GM19035 (cell line): ENCODE measurements at regions not wholly inside any gene's neighbourhood (a gene's known extent, or its start where the extent isn't known, plus 50 kb on each side); places are given as distances from the start of the nearest gene placed in this dataset.
A peak's percentile ranks its signal among the peaks of the same experiment; 100 is the strongest.
"Not testable (repeated sequence)": the region's sequence is repeated elsewhere in the genome, so short reads cannot be mapped to it uniquely, and the experiment has no call there.

Experiments
- ATAC-seq: cut with Tn5 transposase; IDR thresholded peaks from one replicate; pipeline ENCODE4 v1.9.1; 2021; ENCODE audit not compliant: unreplicated experiment

DNA sequence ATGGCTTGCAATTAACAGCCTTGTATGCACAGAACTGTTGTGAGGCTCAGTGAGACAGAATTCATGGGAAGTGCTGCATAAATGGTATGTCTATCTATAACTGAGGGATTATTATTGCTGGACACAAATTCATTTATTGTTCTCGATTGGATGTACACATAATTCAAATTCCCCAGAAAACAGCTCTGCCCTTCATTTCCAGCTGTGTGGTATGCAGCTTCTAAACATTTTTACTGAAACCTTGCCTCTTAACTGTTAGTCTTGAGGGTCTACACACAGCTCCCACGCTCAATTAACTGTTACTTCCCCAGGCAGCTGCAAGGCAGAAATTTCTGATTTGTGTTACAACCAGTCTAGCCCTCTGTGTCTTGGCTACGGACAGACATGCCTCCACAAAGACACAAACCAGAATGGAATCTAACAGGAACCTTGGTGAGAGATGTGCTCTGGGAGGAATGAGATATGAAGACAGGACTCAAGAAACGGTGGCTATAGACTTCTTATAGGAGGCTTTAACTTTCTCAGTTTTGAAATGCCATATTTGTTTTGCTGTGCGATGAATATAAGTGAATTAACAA lies 139.7 kb upstream of the TBL1XR1 start:
- no peak for ATAC-seq

DNA sequence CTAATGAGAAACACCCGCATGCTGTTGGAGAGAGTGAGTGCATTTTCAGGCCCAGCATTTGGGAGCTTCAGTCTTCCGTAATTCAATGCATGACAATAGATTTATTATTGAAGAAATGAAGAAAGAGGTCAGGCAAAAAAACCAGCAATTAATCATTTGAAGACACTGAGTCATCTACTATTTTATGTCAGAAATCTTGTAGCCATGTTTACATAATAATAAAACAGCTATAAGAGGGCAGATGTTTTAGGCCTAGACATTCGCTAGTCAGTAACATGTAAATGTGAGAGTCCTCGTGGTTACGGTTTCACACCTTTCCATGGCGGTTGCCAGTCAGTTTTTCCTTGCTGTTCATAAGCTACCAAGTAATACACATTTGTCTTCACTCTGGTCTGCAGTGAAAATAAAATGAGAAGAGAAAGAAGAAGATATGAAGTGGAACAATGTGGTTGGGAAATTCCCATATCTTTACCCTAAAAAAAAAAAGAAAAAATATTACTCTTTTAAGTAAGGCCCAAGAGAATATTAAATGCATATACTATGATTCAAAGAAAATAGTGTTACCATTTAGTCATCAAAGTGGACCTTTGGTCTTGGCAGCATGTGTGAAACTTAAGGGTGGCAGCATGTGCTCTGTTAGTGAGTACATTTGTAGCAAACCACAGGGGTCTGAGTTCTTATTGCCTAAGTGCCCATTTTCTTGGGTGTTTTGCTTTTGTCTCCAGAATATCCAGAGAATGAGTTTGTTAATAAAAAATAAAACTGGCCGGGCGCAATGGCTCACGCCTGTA lies 140.5 kb upstream of the TBL1XR1 start:
- ATAC-seq = peak; percentile 78

DNA sequence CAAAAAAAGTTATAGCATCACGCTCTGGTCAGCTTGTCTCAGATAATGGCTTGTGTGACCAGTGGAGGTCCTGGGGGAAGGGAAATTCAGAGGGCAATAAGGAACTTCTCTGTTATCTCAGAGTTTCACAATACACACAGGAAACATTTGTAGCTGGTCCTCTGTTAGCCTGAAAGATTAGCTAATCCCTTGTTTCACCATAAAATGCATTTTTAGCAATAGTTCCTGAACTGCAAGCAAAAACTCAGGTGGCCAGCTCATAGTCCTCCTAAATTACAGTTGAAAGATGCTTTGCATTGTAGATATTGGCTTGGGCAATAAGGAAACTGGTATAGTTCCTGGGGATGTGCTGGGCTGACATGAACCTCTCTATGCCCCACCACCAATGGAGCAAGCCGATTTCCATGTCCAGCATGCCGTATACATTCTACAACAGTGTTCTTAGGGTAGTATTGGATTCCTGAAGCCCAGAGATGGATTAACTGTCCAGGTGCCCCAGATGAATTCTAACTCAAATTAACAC lies 141.5 kb upstream of the TBL1XR1 start:
- ATAC-seq = peak; percentile 39

DNA sequence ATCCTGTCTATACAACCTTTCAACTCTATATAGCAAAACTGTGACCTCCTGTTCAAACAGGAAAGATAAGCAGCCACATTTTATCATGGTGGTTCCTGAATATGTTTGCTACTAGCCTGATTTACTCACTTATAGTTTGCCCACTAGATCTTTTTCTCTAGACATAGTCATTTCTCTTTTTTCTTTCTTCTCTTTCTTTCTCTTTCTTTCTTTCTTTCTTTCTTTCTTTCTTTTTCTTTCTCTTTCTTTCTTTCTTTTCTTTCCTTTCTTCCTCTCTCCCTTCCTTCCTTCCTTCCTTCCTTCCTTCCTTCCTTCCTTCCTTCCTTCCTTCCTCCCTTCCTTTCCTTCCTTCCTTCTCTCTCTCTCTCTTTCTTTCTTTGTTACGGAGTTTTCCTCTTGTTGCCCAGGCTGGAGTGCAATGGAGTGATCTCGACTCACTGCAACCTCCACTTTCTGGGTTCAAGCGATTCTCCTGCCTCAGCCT lies 142.0 kb upstream of the TBL1XR1 start:
- not testable (repeated sequence) for ATAC-seq

DNA sequence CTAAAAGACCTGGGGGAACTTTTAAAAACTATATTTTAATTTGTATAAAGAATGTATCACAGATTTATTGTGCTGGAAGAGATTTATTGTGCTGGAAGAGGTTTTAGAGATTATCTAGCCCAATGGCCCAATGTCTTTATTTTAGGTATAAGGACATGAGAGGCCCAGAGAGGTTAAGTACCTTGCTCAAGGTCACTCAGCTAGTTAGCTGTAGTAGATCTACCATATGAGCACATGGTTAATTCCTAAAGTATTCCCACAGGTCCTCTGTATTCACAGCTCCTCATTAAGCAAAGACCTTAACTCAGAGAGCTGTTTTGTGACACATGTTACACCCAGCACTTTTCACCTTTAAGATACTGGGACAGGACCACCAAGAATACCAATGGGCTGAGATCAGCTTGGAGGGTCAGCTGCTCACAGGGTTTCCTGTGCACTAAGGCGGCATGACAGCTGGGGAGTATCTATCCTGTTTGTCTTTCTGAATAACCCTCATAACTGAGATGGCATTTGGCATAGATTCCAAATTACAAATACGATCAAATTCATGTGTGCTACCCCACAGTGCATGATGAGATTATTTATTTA lies 143.1 kb upstream of the TBL1XR1 start:
- no peak for ATAC-seq

DNA sequence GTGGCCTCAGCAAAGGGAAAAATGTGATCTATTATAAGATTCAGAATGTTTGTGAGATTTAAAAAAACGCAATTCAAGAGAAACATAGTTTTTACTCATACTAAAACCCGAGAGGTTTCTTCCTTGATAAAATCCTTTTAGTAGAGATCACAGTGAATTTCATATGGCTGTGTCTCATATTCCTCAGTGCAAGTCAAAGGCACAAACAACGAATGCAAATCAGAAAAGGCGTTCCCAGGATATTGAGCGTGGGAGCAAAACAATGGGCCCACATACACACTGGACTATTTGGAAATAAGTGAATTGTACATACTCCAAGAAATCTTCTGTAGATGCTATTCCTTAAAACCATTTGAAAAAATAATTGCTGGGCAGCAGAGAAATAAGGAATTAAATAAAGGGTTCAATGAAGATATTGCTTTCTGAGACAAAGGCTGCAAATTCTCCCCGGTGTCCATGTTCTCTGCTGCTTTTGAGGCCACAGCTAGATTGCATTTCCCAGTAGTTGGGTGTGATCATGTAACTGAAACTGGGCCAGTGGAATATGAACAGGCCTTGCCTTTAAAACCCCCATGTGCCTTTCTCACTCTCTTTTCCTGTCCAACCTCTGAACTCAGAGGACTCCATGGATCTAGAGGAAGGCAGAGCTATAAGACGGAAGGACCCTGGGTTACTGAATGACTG lies 144.6 kb upstream of the TBL1XR1 start:
- no peak for ATAC-seq

DNA sequence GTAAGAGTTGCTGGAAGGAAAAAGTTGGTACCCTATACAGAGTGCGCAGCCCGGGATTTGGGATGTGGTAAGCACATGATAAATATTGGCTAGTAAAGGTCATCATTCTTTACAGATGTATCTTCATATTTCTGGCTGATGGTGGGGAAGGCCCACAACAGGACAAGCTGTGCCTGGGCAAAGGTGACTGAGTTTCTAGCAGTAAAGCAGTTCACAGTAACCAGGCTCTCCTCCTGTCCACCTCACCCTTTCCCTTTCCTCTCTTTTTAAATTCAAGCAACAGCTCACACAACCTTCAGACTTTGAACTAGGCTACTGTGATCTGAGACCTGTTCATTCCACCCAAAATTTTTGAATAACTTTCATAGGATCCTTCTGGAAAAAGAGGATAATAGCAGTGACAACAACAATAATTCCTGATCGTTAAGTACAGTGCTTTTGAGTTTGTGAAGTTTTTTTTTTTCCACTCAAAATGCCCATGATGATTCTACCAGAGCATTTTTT lies 145.9 kb upstream of the TBL1XR1 start:
- ATAC-seq = no peak

DNA sequence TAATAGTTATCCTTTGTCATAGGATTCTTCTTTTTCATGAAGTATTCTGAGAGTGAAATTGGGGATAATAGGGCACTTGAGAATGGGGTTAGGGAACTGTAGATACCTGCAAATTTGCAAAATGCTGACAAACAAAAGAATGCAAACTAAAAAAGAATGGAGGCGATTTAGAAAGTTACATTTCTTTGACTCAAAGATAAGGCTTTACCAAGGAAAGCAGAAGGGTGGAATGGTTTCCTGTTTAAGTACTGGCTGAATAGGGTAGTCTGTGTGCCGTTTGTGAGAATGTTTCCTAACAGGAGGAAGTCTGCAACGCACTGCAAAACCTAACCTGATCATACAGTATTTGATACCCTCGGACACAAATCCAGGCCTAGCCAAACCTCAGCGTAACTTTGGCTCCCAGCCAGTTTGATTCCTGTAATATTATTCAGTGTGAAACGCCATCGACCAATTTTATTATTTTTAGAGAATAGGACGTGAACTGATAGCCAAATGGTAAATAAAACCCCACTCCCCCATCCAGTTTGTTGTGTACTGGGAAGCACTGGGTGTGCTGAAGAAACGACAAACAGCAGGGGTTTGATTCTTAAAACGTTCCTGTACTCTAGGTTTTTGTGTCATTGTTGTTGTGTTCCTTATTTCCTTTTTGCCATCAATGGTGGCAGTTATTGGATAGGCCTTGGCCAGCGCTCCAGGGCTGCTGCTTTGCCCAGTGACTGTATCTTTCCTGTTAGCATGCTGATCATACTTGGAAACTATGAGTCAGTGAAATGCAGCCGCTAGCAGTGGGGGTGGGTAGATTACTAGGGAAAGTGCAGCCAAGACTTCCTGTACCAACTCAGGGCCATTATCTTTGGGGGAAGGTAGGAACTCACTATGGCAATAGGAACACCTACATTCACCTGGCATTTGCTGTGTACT lies 148.0 kb upstream of the TBL1XR1 start:
- ATAC-seq = peak; percentile 76

DNA sequence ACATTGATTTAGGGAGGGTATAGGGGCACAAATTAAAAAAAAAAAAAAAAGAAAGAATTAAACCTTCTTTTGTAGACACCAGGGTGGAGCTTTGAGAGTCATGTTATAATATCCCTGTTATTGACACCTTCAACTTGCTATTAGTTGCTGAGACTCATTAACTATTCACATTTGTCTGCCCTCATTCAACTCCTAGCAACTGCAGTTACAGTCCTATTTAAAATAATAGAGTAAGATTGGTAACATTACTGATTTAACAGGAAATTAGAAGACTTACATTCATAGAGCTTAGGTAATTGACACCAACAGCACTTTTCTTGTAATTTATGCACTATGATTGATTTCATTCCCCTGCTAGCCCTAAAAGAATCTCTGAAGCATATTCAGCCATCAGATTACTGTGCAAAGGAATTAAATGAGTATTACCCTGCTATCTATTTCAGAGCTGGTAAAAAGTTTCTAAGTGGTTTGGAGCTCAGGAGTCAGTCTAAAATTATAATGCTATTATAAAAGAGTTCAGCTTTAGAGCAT lies 148.8 kb upstream of the TBL1XR1 start:
- ATAC-seq = peak; percentile 10

DNA sequence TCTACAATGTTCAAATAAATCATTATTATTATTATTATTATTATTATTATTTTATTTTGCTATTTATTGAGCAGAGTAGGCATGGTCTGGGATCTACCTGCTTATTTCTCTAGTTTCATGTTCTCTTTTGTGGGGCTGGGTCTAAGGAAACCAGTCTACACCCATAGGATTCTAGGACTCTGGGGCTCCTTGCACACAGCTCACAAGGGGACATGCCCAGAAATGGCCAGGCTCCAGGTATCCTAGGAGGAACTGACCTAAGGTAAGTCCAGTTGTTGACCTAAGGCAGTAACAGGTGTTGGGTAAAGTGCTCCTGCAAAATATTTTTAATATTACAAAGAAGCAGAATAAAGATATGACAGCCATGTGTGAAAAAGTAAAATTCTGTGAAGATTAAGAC lies 149.6 kb upstream of the TBL1XR1 start:
- ATAC-seq = no peak

DNA sequence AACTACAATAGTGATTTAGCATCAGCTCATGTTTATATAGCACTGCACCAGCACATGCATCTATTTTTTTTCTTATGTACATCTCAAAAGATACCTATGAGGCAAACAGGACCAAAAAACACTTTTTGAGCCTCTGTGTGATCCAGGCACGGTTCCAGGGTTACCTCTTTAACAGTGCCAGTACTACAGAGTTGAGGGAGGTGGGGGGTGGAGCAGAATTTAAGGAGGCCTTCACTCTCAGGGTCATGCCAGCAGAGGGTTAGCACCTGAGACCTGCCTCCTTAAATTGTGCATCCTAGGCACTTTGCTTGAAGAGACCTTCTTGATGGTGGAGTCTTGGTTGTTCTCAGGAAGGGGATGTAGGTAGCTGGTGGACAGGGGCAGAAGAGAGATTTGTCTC lies 150.3 kb upstream of the TBL1XR1 start:
- ATAC-seq = no peak

DNA sequence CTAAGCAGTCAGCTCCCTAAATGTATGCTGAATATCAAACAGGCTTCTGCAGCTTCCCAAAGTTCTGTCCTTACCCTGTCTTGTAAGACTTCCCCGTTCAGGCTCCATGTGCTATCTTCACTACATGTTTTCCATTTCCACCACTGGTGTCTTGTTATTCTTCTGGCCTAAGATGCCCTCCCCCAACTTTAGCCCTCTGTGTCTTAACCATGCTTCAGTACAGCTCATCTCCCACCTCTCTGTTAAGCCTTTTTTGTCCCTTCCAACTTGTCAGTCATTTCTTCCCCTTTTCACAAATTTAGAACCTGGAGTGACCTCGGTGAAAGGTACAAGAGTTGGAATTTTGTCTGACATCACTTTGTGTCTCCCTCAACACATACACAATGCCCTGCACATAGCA lies 151.7 kb upstream of the TBL1XR1 start:
- ATAC-seq = no peak

DNA sequence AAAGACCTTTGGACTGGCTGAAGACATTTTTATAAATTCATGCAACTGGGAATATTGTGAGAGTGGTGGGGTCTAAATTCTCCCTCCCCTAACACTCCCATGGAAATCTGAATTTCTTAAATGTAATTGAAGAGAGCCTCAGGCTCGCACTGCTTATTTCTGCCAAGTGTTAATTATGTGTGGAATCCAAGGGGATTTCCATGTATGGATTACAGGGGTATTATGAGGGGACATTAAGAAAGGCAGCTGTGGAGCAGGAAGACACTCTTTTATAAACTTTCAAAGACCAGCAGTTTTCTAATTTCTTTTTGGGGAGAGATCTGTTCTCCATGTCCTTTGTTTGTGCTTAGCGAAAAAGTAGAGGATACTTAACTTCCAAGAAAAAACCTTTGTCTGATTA lies 152.1 kb upstream of the TBL1XR1 start:
- ATAC-seq = no peak

DNA sequence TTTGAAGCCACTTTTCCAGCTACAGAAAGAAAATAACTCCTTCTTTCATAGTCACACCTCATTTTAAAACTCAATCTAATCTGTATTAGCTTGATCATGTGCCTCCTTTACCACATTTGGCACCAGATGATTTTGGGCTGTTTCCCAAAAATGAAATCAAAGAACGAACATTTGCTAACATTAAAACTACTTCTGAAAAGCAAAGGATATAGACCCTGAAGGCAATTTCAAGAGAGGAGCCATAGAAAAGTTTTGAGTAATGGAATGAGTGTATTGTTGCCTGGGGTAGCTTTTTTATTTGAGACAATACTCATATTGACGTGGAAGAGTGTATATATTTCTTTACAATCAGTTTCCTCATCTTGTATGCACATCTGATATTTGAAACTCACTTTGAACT lies 152.8 kb upstream of the TBL1XR1 start:
- ATAC-seq = no peak

DNA sequence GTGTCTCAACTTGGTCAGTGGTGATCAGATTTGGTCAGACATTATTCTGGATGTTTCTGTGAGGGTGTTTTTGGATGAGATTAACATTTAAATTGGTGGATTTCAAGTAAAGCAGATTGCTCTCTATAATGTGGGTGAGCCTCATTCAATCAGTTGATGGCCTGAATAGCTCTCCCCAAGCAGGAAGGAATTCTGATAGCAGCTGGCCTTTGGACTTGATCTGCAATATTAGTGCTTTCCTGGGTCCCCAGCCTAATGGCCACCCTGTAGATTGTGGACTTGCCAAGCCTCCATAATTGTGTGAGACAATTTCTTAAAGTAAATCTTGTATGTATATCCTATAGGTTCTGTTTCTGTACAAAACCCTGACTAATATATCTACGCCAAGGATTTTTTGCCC lies 153.9 kb upstream of the TBL1XR1 start:
- no peak for ATAC-seq

DNA sequence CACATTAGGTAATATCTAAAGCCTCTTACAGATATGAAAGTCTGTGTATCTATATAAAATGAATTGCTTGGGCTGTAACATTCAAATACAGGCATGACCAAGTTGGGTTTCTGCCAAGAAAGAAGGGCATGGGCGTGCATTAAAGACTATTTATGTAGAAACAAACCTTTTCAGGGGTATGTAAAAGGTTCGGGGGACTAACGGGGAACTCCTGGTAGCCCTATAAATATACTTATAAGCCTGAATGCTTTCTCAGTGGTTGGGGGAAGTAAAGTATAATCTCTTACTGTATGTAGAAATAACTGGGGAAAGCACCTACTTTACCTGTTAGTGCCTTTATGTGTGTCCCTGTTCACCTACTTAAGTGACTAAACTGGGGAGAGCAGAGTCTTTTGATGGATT lies 154.5 kb upstream of the TBL1XR1 start:
- peak; percentile 98 for ATAC-seq

DNA sequence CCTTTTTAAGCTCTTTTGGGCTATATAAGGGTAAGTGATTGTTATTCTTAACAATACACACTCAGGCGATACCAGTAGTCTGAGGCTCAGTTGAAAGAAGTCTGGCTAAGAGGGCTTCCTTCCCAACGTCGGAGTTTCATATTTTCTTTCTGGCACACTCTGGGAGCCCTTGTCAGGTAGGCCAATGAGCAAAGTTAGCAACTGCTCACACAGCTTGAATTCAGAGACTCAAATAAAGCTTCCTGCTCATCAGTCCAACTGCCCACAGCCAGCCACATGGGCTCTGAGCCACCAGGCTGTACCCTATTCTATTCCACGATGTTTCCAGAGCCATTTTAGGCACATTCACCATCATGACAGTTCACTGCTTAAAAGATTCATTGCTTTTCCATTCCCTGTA lies 155.1 kb upstream of the TBL1XR1 start:
- no peak for ATAC-seq

DNA sequence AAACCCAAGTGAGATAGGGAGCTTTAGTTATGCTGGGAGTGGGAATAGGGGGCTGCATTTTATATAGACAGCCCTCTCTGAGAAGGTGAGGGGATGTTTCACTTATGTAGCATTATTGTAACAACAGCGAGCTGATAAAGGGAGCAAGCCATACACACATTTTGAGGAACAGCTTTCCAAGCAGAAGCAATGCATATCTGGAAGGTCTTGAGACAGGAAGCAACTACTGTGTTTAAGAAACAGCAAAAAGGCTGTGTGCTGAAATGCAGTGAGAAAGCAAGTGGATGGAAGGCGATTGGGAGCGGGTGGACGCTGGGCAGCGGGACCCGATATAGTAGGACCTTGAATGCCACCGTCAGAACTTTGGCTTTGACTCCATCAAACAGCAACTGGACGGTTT lies 155.9 kb upstream of the TBL1XR1 start:
- ATAC-seq = no peak

DNA sequence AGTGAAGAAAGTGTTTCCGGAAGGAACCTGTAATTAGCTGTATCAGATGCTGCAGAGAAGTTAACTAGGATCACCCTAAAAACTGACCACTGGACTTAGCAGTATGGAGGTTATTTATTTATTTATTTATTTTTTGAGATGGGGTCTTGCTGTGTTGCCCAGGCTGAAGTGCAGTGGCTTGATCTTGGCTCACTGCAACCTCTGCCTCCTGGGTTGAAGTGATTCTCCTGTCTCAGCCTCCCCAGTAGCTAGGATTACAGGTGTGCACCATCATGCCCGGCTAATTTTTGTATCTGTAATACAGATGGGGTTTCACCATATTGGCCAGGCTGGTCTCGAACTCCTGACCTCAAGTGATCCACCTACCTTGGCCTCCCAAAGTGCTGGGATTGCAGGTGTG lies 156.6 kb upstream of the TBL1XR1 start:
- ATAC-seq = not testable (repeated sequence)

DNA sequence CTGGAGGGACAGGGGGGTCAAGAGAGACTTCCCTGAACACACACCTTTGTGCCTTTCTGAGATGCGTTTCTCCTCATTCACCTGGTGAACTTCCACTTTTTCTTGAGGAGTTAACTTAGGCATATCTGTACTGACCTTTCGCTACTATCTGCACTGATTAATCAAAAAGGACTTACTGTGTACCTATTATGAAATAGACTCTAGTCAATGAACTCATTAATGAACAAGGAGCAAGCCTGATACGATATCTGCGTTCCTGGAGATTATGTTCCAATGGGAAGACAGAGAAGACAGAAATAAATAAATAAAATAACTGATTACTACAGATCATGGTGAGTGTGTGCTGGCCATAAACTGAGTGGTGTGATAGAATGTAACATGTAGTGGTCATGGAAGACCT lies 157.2 kb upstream of the TBL1XR1 start:
- ATAC-seq = no peak
